HL-60 (cell line): ENCODE measurements at regions not wholly inside any gene's neighbourhood (a gene's known extent, or its start where the extent isn't known, plus 50 kb on each side); places are given as distances from the start of the nearest gene placed in this dataset.

Experiments used
- DNase-seq, 2 experiments: peaks; one replicate each; pipeline ENCODE4 v3.0.0-alpha.2; 2010 to 2020; ENCODE audit warnings: low read depth in 1 of 2, low spot score in 1 of 2
- H3K27ac ChIP-seq: fragments of 250-450 bp; sonication (Bioruptor Pico); replicated peaks from 2 replicates; pipeline ENCODE4 v1.5.1; 2020; ENCODE audit warnings: mild to moderate bottlenecking, moderate library complexity
- H3K27me3 ChIP-seq: fragments of 250-450 bp; sonication (Bioruptor Pico); 2 replicates; pipeline ENCODE4 v1.5.1; 2021; ENCODE audit warnings: mild to moderate bottlenecking, moderate library complexity; ENCODE audit not compliant: insufficient read depth, poor library complexity, severe bottlenecking
- H3K4me3 ChIP-seq: replicated peaks from 2 replicates; pipeline ENCODE4 v1.5.1; 2011; ENCODE audit warnings: mild to moderate bottlenecking, control low read depth, low read length; ENCODE audit not compliant: insufficient read depth
- GABPA ChIP-seq: IDR thresholded peaks from 2 replicates; pipeline ENCODE4 v1.6.1; 2012; ENCODE audit warnings: low read depth
- POLR2AphosphoS5 ChIP-seq: IDR thresholded peaks from 2 replicates; pipeline ENCODE4 v1.6.1; 2012; ENCODE audit warnings: low read depth
- SPI1 ChIP-seq: IDR thresholded peaks from 2 replicates; pipeline ENCODE4 v1.6.1; 2012; ENCODE audit warnings: low read depth, mild to moderate bottlenecking, borderline replicate concordance
- TF ChIP-seq, protein P1 (sequence below): IDR thresholded peaks from one replicate; pipeline ENCODE4 v1.5.1; 2011; ENCODE audit warnings: low read length, control low read depth, inconsistent platforms; ENCODE audit not compliant: insufficient read depth
- TF ChIP-seq, protein P2 (sequence below): IDR thresholded peaks from 2 replicates; pipeline ENCODE4 v1.6.1; 2012; ENCODE audit warnings: low read depth; ENCODE audit not compliant: insufficient replicate concordance

GRCh38 chr15:27693280-27693679, 405.8 kb downstream of the OCA2 start:
- H3K27me3 ChIP-seq, result no peaks in the 10 kb centered on the region
- H3K4me3 ChIP-seq, result no peak overlapping the region
- no peak for DNase-seq
- TF ChIP-seq GABPA (no peak), SPI1 (no peak), POLR2AphosphoS5 (no peak)
- TF ChIP-seq, protein P1, sequence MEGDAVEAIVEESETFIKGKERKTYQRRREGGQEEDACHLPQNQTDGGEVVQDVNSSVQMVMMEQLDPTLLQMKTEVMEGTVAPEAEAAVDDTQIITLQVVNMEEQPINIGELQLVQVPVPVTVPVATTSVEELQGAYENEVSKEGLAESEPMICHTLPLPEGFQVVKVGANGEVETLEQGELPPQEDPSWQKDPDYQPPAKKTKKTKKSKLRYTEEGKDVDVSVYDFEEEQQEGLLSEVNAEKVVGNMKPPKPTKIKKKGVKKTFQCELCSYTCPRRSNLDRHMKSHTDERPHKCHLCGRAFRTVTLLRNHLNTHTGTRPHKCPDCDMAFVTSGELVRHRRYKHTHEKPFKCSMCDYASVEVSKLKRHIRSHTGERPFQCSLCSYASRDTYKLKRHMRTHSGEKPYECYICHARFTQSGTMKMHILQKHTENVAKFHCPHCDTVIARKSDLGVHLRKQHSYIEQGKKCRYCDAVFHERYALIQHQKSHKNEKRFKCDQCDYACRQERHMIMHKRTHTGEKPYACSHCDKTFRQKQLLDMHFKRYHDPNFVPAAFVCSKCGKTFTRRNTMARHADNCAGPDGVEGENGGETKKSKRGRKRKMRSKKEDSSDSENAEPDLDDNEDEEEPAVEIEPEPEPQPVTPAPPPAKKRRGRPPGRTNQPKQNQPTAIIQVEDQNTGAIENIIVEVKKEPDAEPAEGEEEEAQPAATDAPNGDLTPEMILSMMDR, result no peak
- TF ChIP-seq, protein P2, sequence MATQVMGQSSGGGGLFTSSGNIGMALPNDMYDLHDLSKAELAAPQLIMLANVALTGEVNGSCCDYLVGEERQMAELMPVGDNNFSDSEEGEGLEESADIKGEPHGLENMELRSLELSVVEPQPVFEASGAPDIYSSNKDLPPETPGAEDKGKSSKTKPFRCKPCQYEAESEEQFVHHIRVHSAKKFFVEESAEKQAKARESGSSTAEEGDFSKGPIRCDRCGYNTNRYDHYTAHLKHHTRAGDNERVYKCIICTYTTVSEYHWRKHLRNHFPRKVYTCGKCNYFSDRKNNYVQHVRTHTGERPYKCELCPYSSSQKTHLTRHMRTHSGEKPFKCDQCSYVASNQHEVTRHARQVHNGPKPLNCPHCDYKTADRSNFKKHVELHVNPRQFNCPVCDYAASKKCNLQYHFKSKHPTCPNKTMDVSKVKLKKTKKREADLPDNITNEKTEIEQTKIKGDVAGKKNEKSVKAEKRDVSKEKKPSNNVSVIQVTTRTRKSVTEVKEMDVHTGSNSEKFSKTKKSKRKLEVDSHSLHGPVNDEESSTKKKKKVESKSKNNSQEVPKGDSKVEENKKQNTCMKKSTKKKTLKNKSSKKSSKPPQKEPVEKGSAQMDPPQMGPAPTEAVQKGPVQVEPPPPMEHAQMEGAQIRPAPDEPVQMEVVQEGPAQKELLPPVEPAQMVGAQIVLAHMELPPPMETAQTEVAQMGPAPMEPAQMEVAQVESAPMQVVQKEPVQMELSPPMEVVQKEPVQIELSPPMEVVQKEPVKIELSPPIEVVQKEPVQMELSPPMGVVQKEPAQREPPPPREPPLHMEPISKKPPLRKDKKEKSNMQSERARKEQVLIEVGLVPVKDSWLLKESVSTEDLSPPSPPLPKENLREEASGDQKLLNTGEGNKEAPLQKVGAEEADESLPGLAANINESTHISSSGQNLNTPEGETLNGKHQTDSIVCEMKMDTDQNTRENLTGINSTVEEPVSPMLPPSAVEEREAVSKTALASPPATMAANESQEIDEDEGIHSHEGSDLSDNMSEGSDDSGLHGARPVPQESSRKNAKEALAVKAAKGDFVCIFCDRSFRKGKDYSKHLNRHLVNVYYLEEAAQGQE, result no peak
- no peak overlapping the region for H3K27ac ChIP-seq

DNA sequence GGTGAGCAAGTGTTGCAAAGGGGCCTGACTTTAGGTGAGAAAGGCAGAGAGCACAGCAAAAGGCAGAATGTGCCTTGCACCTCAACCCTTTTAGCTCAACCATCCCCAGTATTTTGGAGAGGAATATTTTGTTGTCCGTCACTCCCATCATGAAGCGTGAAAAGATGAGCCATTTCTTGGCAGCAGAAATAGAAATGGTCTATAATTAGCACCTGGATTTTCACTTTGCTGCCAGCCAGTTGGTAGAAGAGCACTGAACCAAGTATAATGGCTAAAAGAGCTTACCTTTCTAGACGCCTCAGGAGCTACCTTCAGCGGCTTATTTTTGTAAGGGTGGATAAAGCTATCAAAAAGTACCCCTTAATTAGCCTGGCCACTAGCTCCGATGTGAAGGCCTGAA, 406.7 kb downstream of the OCA2 start:
- DNase-seq, result no peak
- H3K4me3 ChIP-seq, result no peak overlapping the region
- H3K27ac ChIP-seq, result no peak overlapping the region
- no peak for TF ChIP-seq POLR2AphosphoS5
- TF ChIP-seq, protein P1, result no peak
- TF ChIP-seq SPI1, result no peak
- TF ChIP-seq, protein P2, result no peak
- no peak for TF ChIP-seq GABPA
- H3K27me3 ChIP-seq, result no peaks in the 10 kb centered on the region

- TF ChIP-seq, protein P1, result no peak
- H3K27ac ChIP-seq, result no peak overlapping the region
- no peak for DNase-seq
- no peak overlapping the region for H3K4me3 ChIP-seq
- H3K27me3 ChIP-seq, result no peaks in the 10 kb centered on the region
Measured at GRCh38 chr15:27690290-27690689, 408.8 kb downstream of the OCA2 start.

DNA sequence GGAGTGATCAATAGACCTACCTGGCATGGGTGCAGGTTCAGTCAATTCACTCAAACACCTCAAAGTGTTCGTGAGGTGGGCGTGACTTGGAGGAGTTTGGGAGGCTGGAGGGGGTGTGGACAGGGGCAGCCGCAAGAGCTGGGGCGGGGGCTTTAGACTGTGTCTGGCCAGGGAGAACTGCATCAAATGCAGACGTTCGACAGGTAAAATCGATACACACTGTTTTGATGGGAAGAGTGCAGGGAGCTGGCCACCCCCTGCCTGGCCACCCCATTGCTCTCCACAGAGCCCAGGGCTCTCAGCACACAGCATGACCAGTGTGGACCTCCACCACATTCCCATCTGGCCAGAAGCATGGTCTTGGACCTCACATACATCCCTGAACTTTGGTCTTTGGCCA, 412.1 kb downstream of the OCA2 start:
- H3K27ac ChIP-seq, result no peak overlapping the region
- DNase-seq, result no peak
- H3K4me3 ChIP-seq, result no peak overlapping the region
- no peak for TF ChIP-seq POLR2AphosphoS5
- TF ChIP-seq, protein P2, result no peak
- no peak for TF ChIP-seq GABPA
- no peak for TF ChIP-seq SPI1
- TF ChIP-seq, protein P1, result no peak
- H3K27me3 ChIP-seq, result no peaks in the 10 kb centered on the region
